Astrocyte (in vitro differentiated cells and primary cell): ENCODE measurements at regions not wholly inside any gene's neighbourhood (a gene's known extent, or its start where the extent isn't known, plus 50 kb on each side); places are given as distances from the start of the nearest gene placed in this dataset.

Source experiments
- DNase-seq: peaks from one replicate; pipeline ENCODE4 v3.0.0-alpha.2; 2010; ENCODE audit warnings: low read depth
- FAIRE-seq: peaks from 2 replicates; lab custom pipeline; 2011; peaks lifted over from hg19 to GRCh38; lab: Jason Lieb, UNC
- H2AFZ ChIP-seq: 2 replicates; pipeline ENCODE4 v1.6.0; 2012; ENCODE audit warnings: low read depth, low read length, inconsistent platforms
- H3K27ac ChIP-seq: 2 replicates; pipeline ENCODE4 v1.5.1; 2011; ENCODE audit warnings: low read depth, low read length, inconsistent platforms
- H3K27me3 ChIP-seq: 2 replicates; pipeline ENCODE4 v1.6.0; 2011; ENCODE audit warnings: low read length, inconsistent platforms; ENCODE audit not compliant: insufficient read depth
- H3K36me3 ChIP-seq: 2 replicates; pipeline ENCODE4 v1.5.1; 2011; ENCODE audit warnings: low read length, inconsistent platforms; ENCODE audit not compliant: insufficient read depth
- H3K4me1 ChIP-seq: 2 replicates; pipeline ENCODE4 v1.5.1; 2011; ENCODE audit warnings: low read length, inconsistent platforms; ENCODE audit not compliant: insufficient read depth
- H3K4me2 ChIP-seq: 2 replicates; pipeline ENCODE4 v1.6.0; 2012; ENCODE audit warnings: low read length, inconsistent platforms
- H3K4me3 ChIP-seq: 2 replicates; pipeline ENCODE4 v1.5.1; 2011; ENCODE audit warnings: low read depth, mild to moderate bottlenecking, low read length, inconsistent platforms; ENCODE audit not compliant: insufficient read depth
- H3K79me2 ChIP-seq: 2 replicates; pipeline ENCODE4 v1.6.0; 2012; ENCODE audit warnings: mild to moderate bottlenecking, low read length, inconsistent platforms; ENCODE audit not compliant: insufficient read depth
- H3K9ac ChIP-seq: 2 replicates; pipeline ENCODE4 v1.6.0; 2012; ENCODE audit warnings: mild to moderate bottlenecking, low read length, inconsistent platforms
- H3K9me3 ChIP-seq: 2 replicates; pipeline ENCODE4 v1.5.1; 2012; ENCODE audit warnings: low read depth, mild to moderate bottlenecking, low read length, inconsistent platforms; ENCODE audit not compliant: insufficient read depth
- H4K20me1 ChIP-seq: 2 replicates; pipeline ENCODE4 v1.6.0; 2012; ENCODE audit warnings: low read length, inconsistent platforms; ENCODE audit not compliant: insufficient read depth
- H3K27ac Mint-ChIP-seq: one replicate; pipeline ENCODE4 v1.8.0; 2021; ENCODE audit warnings: mild to moderate bottlenecking, mixed read lengths; ENCODE audit not compliant: unreplicated experiment
- H3K27me3 Mint-ChIP-seq: one replicate; pipeline ENCODE4 v1.8.0; 2021; ENCODE audit warnings: low read depth, mixed read lengths; ENCODE audit not compliant: unreplicated experiment
- H3K36me3 Mint-ChIP-seq: one replicate; pipeline ENCODE4 v1.8.0; 2021; ENCODE audit warnings: low read depth, mixed read lengths; ENCODE audit not compliant: unreplicated experiment
- H3K4me1 Mint-ChIP-seq: one replicate; pipeline ENCODE4 v1.8.0; 2021; ENCODE audit warnings: low read depth, mixed read lengths; ENCODE audit not compliant: unreplicated experiment
- H3K4me3 Mint-ChIP-seq: one replicate; pipeline ENCODE4 v1.8.0; 2021; ENCODE audit warnings: mild to moderate bottlenecking, moderate library complexity, mixed read lengths; ENCODE audit not compliant: unreplicated experiment
- H3K9me3 Mint-ChIP-seq: one replicate; pipeline ENCODE4 v1.8.0; 2021; ENCODE audit warnings: mild to moderate bottlenecking, mixed read lengths; ENCODE audit not compliant: unreplicated experiment
- EZH2 ChIP-seq: IDR thresholded peaks from 2 replicates; pipeline ENCODE4 v1.6.1; 2012; ENCODE audit warnings: mild to moderate bottlenecking, low read length, inconsistent platforms; ENCODE audit not compliant: insufficient read depth
- TF ChIP-seq, protein P1 (sequence below): IDR thresholded peaks from 2 replicates; pipeline ENCODE4 v1.5.1; 2011; ENCODE audit warnings: low read depth, mild to moderate bottlenecking, inconsistent platforms, low read length, moderate library complexity; ENCODE audit not compliant: insufficient read depth

DNA sequence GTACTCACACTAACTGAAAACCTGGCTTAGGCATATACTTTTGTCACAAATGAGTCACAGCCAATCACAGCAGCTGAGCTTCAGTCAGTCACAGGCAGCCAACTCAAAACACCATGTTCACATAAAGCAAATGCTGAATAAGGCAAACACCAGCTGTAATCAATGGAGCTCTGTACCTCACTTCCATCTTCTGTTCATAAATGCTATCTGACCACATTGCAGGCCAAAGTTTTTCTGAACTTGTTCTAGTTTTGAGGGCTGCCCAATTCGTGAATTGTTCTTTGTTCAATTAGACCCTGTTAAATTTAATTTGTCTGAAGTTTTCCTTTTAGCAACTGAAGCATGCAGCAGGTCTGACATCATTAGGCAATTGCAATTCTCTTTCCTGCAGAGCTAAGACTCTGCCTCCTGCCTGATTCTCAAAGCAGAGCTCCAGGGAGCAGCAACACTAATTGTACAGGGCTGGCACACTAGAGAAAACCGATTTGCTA is 129.9 kb downstream of the WIF1 start:
- FAIRE-seq (no peak), DNase-seq (no peak)
- no peak overlapping the region for H3K27ac ChIP-seq
- H3K27ac Mint-ChIP-seq, result no peak overlapping the region
- H4K20me1 ChIP-seq, result no peaks in the 10 kb centered on the region
- H2AFZ ChIP-seq, result no peak overlapping the region
- peaks cover 5% of the 10 kb centered on the region for H3K9me3 Mint-ChIP-seq
- H3K36me3 ChIP-seq, result no peaks in the 10 kb centered on the region
- no peaks in the 10 kb centered on the region for H3K9me3 ChIP-seq
- no peaks in the 10 kb centered on the region for H3K79me2 ChIP-seq
- no peak overlapping the region for H3K4me3 ChIP-seq
- H3K4me1 ChIP-seq, result no peaks in the 10 kb centered on the region
- no peak overlapping the region for H3K4me3 Mint-ChIP-seq
- peaks cover 4% of the 10 kb centered on the region for H3K27me3 ChIP-seq
- no peak overlapping the region for H3K9ac ChIP-seq
- H3K4me1 Mint-ChIP-seq, result peaks cover 21% of the 10 kb centered on the region
- TF ChIP-seq, protein P1, sequence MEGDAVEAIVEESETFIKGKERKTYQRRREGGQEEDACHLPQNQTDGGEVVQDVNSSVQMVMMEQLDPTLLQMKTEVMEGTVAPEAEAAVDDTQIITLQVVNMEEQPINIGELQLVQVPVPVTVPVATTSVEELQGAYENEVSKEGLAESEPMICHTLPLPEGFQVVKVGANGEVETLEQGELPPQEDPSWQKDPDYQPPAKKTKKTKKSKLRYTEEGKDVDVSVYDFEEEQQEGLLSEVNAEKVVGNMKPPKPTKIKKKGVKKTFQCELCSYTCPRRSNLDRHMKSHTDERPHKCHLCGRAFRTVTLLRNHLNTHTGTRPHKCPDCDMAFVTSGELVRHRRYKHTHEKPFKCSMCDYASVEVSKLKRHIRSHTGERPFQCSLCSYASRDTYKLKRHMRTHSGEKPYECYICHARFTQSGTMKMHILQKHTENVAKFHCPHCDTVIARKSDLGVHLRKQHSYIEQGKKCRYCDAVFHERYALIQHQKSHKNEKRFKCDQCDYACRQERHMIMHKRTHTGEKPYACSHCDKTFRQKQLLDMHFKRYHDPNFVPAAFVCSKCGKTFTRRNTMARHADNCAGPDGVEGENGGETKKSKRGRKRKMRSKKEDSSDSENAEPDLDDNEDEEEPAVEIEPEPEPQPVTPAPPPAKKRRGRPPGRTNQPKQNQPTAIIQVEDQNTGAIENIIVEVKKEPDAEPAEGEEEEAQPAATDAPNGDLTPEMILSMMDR, result no peak
- no peaks in the 10 kb centered on the region for H3K27me3 Mint-ChIP-seq
- no peaks in the 10 kb centered on the region for H3K36me3 Mint-ChIP-seq
- no peak overlapping the region for H3K4me2 ChIP-seq

DNA sequence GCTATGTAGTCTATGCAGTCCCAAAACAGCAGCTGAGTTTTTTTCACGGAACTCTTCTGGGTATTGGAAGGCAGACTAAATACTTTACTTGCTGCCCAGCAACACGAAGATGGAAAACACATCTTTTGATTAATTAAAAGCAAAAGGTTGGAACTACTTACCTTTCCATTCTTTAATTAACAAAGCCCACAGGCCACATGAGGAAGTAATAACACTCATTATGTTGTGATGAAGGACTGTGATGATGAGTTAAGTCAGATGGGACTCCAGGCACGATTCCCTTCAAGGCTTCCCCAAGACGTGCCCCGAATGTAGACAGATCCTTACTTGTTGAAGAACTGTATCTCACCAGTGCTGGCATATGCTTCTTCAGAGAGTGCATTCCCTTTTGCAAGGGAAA is 129.0 kb downstream of the WIF1 start:
- Histone ChIP-seq H3K27me3 (peaks cover 4% of the 10 kb centered on the region), H3K9me3 (no peaks in the 10 kb centered on the region), H3K79me2 (no peaks in the 10 kb centered on the region), H3K36me3 (no peaks in the 10 kb centered on the region), H3K9ac (no peak overlapping the region), H3K27ac (no peak overlapping the region), H3K4me2 (no peak overlapping the region), H2AFZ (no peak overlapping the region), H3K4me3 (no peak overlapping the region), H4K20me1 (no peaks in the 10 kb centered on the region), H3K4me1 (no peaks in the 10 kb centered on the region)
- H3K36me3 Mint-ChIP-seq, result no peaks in the 10 kb centered on the region
- H3K27me3 Mint-ChIP-seq, result no peaks in the 10 kb centered on the region
- DNase-seq (no peak), FAIRE-seq (no peak)
- H3K9me3 Mint-ChIP-seq, result peaks cover 5% of the 10 kb centered on the region
- H3K4me3 Mint-ChIP-seq, result no peak overlapping the region
- TF ChIP-seq, protein P1, result no peak
- no peak for TF ChIP-seq EZH2
- no peak overlapping the region for H3K27ac Mint-ChIP-seq
- H3K4me1 Mint-ChIP-seq, result peaks cover 21% of the 10 kb centered on the region

DNA sequence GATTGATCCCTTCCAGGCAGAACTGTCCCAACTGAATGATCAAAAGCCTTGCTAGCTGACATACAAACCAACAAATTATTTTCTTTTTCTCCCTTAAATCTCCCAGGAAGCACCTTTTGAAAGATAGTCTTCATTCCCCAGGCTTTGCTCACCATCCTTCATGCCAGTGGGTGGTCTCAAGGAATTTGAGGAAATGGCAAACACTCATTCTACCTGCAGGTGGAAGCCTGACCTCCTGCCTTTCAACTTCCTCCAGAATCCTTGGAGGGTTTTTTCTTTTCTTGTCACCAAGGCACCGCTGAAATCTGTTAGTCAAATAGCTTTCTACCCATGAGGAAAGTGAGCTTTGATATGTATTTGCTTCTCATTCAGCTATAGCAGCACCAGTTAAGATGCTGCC is 128.5 kb downstream of the WIF1 start:
- H3K4me3 ChIP-seq, result no peak overlapping the region
- H4K20me1 ChIP-seq, result no peaks in the 10 kb centered on the region
- FAIRE-seq (no peak), DNase-seq (no peak)
- H3K36me3 Mint-ChIP-seq, result no peaks in the 10 kb centered on the region
- peaks cover 5% of the 10 kb centered on the region for H3K9me3 Mint-ChIP-seq
- H3K79me2 ChIP-seq, result no peaks in the 10 kb centered on the region
- H3K9me3 ChIP-seq, result no peaks in the 10 kb centered on the region
- no peak overlapping the region for H3K27ac Mint-ChIP-seq
- no peaks in the 10 kb centered on the region for H3K27me3 Mint-ChIP-seq
- H3K27me3 ChIP-seq, result peaks cover 7% of the 10 kb centered on the region
- H3K4me3 Mint-ChIP-seq, result no peak overlapping the region
- no peak for TF ChIP-seq EZH2
- TF ChIP-seq, protein P1, result no peak
- no peaks in the 10 kb centered on the region for H3K36me3 ChIP-seq
- H3K27ac ChIP-seq, result no peak overlapping the region
- H3K4me1 Mint-ChIP-seq, result peaks cover 21% of the 10 kb centered on the region
- no peak overlapping the region for H2AFZ ChIP-seq
- H3K4me1 ChIP-seq, result no peaks in the 10 kb centered on the region
- H3K9ac ChIP-seq, result no peak overlapping the region
- H3K4me2 ChIP-seq, result no peak overlapping the region
